GM12872 (cell line): ENCODE measurements at regions not wholly inside any gene's neighbourhood (a gene's known extent, or its start where the extent isn't known, plus 50 kb on each side); places are given as distances from the start of the nearest gene placed in this dataset.

Experiments used
- TF ChIP-seq, protein P1 (sequence below): IDR thresholded peaks from 3 replicates; pipeline ENCODE4 v1.5.1; 2011; ENCODE audit warnings: low read depth, mild to moderate bottlenecking, low read length, moderate library complexity; ENCODE audit not compliant: insufficient read depth

GRCh38 chr2:217207699-217208010, 347.8 kb upstream of the TNP1 start:
- TF ChIP-seq, protein P1, sequence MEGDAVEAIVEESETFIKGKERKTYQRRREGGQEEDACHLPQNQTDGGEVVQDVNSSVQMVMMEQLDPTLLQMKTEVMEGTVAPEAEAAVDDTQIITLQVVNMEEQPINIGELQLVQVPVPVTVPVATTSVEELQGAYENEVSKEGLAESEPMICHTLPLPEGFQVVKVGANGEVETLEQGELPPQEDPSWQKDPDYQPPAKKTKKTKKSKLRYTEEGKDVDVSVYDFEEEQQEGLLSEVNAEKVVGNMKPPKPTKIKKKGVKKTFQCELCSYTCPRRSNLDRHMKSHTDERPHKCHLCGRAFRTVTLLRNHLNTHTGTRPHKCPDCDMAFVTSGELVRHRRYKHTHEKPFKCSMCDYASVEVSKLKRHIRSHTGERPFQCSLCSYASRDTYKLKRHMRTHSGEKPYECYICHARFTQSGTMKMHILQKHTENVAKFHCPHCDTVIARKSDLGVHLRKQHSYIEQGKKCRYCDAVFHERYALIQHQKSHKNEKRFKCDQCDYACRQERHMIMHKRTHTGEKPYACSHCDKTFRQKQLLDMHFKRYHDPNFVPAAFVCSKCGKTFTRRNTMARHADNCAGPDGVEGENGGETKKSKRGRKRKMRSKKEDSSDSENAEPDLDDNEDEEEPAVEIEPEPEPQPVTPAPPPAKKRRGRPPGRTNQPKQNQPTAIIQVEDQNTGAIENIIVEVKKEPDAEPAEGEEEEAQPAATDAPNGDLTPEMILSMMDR = no peak

- TF ChIP-seq, protein P1 = no peak
These were observed 347.2 kb upstream of the TNP1 start for GRCh38 chr2:217206907-217207698.

DNA sequence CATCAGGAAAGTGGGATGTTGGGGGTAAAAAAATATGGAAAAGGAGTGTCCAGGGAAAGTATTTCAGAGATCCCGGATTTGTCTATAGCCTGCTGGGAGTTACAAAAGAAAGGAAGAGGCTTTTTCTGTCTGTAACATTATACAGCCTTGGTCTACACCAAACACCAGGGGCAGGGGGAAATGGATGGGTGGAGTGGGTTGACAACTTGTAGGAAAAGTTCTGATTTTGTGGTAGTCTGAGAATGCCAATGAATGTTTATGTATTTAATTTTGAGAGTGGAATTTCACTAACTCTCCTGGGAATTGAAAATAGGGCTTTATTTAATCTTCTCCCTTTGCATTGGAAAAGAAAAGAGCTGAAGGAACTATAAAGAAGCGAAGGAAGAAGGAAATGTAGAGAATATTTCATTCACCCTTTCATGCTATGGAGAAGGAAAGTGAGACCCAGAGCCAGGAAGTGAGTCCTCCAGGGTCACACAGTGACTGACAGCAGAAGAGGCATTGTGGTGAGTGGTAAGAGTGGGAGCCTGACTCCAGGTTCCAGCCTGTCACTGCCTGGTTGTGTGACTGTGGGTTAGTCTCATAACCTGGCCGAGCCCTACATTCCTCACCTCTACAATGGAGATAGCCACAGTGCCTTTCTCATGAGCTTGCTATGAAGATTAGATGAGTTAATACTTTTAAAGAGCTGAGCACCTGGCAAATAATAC, 346.3 kb upstream of the TNP1 start:
- TF ChIP-seq, protein P1 = no peak

- TF ChIP-seq, protein P1 = no peak
These were observed 344.5 kb upstream of the TNP1 start for GRCh38 chr2:217204358-217204757.

GRCh38 chr2:217203086-217203485, 343.2 kb upstream of the TNP1 start:
- TF ChIP-seq, protein P1 = no peak

DNA sequence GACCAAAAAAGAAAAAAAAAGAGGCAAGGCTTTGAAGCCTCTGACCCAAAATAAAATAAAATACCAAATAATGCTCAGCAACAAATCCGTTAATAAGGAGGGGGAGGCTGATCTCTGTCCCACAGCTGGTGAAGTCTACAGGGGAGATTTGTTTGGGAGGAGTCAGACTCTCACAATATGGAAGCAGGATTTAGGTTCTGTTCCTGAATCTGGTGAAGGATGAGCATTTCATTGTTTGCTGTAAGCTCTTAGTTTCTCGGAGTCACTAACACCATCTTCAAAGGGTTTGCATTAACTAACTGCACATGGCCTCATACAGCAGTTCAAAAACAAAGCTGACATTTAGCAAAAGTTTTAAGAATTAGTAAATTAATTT, 339.4 kb upstream of the TNP1 start:
- TF ChIP-seq, protein P1 = no peak

GRCh38 chr2:217195658-217196446, 336.0 kb upstream of the TNP1 start:
- TF ChIP-seq, protein P1 = no peak
